ENCODE measurements at regions not wholly inside any gene's neighbourhood (a gene's known extent, or its start where the extent isn't known, plus 50 kb on each side); places are given as distances from the start of the nearest gene placed in this dataset.

- H3K27ac ChIP-seq = no peak overlapping the region
- no peak for TF ChIP-seq ZFX (IDR thresholded peaks at IDR 0.05; ENCODE audit: borderline replicate concordance)
- no peak for TF ChIP-seq CTCF (IDR thresholded peaks at IDR 0.05)
Observed at GRCh38 chr4:3358656-3359055, 65.8 kb downstream of the RGS12 start.

- H3K27ac ChIP-seq = no peak overlapping the region
- TF ChIP-seq CTCF (IDR thresholded peaks at IDR 0.05) = no peak
- TF ChIP-seq ZFX (IDR thresholded peaks at IDR 0.05; ENCODE audit: borderline replicate concordance) = no peak
Observed at GRCh38 chr4:3360777-3361176, 68.0 kb downstream of the RGS12 start.

GRCh38 chr4:3361406-3361805, 68.6 kb downstream of the RGS12 start:
- H3K27ac ChIP-seq = no peak overlapping the region
- TF ChIP-seq CTCF (IDR thresholded peaks at IDR 0.05) (no peak), ZFX (IDR thresholded peaks at IDR 0.05; ENCODE audit: borderline replicate concordance) (no peak)

- no peak overlapping the region for H3K27ac ChIP-seq
Observed at GRCh38 chr4:3361896-3362295, 69.1 kb downstream of the RGS12 start.

GRCh38 chr4:3362431-3363287, 69.8 kb downstream of the RGS12 start:
- H3K27ac ChIP-seq = no peak overlapping the region

More at GRCh38 chr4:3361896-3362295, 69.1 kb downstream of the RGS12 start:
- TF ChIP-seq ZFX (IDR thresholded peaks at IDR 0.05; ENCODE audit: borderline replicate concordance) = no peak
- TF ChIP-seq CTCF (IDR thresholded peaks at IDR 0.05) = no peak

GRCh38 chr4:3363411-3364141, 70.8 kb downstream of the RGS12 start:
- TF ChIP-seq CTCF (IDR thresholded peaks at IDR 0.05) (no peak), ZFX (IDR thresholded peaks at IDR 0.05; ENCODE audit: borderline replicate concordance) (no peak)
- H3K27ac ChIP-seq = no peak overlapping the region

More at GRCh38 chr4:3362431-3363287, 69.8 kb downstream of the RGS12 start:
- TF ChIP-seq ZFX (IDR thresholded peaks at IDR 0.05; ENCODE audit: borderline replicate concordance) = no peak
- no peak for TF ChIP-seq CTCF (IDR thresholded peaks at IDR 0.05)

GRCh38 chr4:3364199-3364598, 71.4 kb downstream of the RGS12 start:
- no peak for TF ChIP-seq ZFX (IDR thresholded peaks at IDR 0.05; ENCODE audit: borderline replicate concordance)
- TF ChIP-seq CTCF (IDR thresholded peaks at IDR 0.05) = no peak
- H3K27ac ChIP-seq = no peak overlapping the region

Data from 22Rv1 (cell line).